ENCODE measurements at regions not wholly inside any gene's neighbourhood (a gene's known extent, or its start where the extent isn't known, plus 50 kb on each side); places are given as distances from the start of the nearest gene placed in this dataset.
"Not testable (repeated sequence)": the region's sequence is repeated elsewhere in the genome, so short reads cannot be mapped to it uniquely, and the experiment has no call there.

DNA sequence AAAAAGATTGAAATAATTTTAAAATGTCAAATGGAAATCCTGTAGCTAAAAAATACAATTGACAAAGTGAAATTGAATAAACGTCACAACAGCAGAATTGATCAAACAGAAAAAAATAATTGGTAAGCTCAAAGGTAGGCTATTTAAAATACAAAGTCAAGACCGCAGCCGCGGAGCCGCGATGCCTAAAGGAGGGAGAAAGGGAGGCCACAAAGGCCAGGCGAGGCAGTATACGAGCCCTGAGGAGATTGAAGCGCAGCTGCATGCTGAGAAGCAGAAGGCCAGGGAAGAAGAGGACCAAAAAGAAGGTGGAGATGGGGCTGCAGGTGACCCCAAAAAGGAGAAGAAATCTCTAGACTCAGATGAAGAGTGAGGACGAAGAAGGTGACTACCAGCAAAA is 1068.5 kb upstream of the COX7C start:
- DNase-seq (ENCODE audit: low read depth) = no peak

DNA sequence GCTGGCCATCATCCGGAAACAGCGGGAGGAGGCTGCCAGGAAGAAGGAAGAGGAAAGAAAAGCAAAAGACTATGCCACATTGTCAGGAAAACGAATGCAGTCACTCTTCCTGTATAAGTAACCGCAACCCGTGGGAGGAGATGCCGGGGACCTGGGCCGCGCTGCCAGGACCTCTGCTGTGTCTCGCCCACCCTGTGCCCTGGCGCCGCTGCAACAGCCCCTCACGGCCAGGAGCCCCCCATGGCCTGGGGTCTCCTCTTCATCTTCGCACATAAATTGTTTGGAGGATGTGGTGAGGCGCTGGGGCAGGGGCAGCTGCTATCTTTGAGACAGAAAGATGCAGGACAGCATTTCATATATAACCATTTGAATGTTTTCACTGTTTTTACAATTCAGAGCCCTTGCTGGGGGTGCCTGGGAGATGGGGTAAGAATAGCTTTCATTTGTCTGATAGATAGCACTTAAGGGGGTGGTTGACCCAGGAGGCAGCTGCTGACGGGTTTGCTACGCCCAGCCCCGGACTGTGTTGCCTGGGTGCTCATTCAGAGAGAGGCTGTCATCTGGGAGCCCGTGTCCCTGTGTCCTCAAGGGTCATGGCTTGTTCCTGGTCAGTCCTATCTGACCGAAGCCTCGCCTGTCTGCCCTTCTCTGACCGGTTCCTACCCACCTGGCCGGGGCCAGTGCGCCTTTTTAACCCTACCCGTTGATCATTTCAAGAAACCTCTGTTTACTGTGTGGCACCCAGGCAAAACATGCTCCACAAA is 1067.7 kb upstream of the COX7C start:
- no peak for DNase-seq (ENCODE audit: low read depth)

- DNase-seq (ENCODE audit: low read depth) = no peak
Measured at GRCh38 chr5:85556464-85556863, 1061.3 kb upstream of the COX7C start.

GRCh38 chr5:85576666-85577065 is 1041.1 kb upstream of the COX7C start:
- no peak for DNase-seq (ENCODE audit: low read depth)

GRCh38 chr5:85587806-85588205 is 1029.9 kb upstream of the COX7C start:
- DNase-seq (ENCODE audit: low read depth) = not testable (repeated sequence)

- not testable (repeated sequence) for DNase-seq (ENCODE audit: low read depth)
Measured at GRCh38 chr5:85588268-85588667, 1029.5 kb upstream of the COX7C start.

DNA sequence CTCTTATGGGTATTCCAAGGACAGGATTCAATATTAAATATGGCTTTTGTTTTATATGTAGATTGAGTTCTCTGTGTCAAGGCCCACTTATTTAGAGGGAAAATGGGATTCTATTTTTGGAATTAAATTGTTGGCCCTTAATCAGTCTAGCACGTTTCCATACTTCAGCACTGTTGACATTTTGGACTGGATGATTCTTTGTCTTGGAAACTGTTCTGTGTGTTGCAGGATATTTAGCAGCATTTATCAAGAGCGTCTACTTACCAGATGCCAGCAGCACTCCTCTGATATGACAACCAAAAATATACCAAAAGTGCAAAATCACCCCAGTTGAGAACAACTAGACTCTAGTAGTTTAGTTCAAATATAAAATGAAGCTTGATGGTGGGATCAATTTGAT is 1027.0 kb upstream of the COX7C start:
- DNase-seq (ENCODE audit: low read depth) = no peak

DNA sequence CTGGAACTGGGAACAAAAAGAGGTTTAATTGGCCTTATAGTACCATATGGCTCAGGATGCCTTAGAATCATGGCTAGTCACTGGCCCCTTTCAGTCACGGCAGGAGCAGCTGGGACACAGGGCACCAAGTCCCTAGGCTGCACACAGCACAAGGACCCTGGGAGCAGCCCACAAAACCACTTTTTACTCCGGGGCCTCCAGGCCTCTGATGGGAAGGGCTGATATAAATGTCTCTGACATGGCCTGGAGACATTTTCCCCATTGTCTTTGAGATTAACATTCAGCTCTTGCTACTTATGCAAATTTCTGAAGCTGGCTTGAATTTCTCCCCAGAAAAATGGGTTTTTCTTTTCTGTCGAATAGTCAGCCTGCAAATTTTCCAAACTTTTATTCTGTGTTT is 1026.4 kb upstream of the COX7C start:
- DNase-seq (ENCODE audit: low read depth) = no peak

- DNase-seq (ENCODE audit: low read depth) = no peak
Measured at GRCh38 chr5:85602843-85603242, 1014.9 kb upstream of the COX7C start.

- no peak for DNase-seq (ENCODE audit: low read depth)
Measured at GRCh38 chr5:85604378-85604777, 1013.4 kb upstream of the COX7C start.

DNA sequence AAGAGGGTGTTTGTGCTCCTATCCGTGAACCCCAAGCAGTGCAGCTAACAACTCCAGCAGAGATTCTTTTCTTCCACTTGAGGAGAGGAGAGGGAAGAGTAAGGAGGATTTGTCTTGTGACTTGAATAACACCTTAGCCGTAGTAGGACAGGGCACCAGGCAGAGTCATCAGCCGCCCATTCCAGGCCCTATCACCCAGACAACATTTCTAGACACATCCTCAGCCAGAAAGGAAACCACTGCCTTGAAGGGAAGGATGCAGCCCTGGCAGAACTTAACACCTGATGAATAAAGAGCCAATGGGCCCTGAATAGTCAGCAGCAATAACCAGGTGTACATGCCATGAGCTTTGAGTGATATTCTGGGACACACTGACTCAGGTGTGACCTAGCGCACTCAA is 1013.0 kb upstream of the COX7C start:
- no peak for DNase-seq (ENCODE audit: low read depth)

DNA sequence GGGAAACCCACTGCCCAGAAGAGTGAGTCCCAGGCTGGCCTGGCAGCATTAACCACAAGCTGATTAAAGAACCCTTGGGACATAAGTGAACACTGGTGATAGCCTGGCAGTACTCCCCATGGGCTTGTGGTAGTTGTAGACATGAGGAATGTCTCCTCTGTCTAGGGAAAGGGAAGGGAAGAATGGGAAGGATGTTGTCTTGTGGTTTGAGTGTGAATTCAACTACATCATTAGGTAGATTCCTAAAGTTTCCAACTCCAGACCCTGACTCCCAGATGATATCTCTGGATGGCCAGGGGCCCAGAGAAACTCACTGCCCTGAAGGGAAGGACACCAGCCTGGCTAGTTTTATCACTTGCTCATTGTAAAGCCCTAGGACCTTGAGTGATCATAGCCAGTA is 1012.4 kb upstream of the COX7C start:
- no peak for DNase-seq (ENCODE audit: low read depth)

DNA sequence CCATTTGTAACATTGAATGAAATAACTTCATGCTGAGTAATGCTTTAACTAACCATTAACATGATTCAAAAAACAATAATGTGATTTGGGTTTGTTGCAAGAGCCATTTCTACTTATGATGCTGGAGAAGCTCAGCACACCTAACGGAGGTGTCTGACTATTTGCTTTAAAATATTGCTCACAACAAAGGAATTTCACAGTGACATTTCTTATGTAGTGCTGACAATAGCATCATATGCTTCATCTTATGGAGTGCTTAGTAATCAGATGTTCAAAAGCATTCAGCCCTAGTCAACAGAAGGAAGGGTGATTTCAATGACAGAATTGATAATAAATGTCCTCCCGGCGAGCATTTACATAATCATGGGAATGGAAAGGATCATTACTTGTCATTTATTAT is 1003.3 kb upstream of the COX7C start:
- DNase-seq (ENCODE audit: low read depth) = no peak

- DNase-seq (ENCODE audit: low read depth) = no peak
Measured at GRCh38 chr5:85621668-85622067, 996.1 kb upstream of the COX7C start.

DNA sequence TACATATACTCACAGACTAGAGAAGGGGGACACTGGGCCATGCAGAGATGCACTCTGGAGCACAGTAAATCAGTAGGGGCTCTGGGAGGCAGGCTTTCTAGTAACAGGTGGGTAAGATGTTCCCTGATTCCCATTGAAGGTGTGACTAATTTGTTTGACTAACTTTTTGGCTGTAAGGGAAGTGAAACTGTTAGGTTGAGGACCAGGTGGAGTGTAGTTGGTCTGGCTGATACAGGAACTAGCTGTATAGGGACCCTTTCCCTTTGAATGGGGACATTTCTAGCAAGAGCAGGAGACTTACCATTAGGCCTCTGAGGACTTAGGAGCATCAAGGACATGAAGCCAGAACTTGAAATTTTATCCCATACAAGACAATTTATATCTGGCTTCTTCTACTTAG is 989.6 kb upstream of the COX7C start:
- no peak for DNase-seq (ENCODE audit: low read depth)

DNA sequence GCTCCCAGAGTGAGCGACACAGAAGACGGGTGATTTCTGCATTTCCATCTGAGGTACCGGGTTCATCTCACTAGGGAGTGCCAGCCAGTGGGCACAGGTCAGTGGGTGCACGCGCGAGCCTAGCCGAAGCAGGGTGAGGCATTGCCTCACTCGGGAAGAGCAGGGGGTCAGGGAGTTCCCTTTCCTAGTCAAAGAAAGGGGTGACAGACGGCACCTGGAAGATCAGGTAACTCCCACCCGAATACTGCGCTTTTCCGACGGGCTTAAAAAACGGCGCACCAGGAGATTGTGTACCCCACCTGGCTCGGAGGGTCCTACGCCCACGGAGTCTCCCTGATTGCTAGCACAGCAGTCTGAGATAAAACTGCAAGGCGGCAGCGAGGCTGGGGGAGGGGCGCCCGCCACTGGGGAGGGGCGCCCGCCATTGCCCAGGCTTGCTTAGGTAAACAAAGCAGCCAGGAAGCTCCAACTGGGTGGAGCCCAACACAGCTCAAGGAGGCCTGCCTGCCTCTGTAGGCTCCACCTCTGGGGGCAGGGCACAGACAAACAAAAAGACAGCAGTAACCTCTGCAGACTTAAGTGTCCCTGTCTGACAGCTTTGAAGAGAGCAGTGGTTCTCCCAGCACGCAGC is 979.1 kb upstream of the COX7C start:
- not testable (repeated sequence) for DNase-seq (ENCODE audit: low read depth)

DNA sequence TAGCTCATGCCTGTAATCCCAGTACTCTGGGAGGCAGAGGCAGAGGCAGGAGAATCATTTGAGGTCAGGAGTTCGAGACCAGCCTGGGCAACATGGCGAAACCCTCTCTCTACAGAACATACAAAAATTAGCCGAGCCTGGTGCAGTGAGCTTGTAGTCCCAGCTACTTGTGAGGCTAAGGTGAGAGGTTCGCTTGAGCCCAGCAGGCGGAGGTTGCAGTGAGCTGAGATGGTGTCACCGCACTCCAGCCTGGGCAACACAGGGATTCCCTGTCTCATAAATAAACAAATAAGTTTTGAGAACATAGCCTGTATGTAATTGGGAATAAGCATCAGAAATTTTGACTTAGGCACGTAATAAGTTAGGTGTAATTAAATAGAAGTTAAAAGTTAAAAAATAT is 971.7 kb upstream of the COX7C start:
- no peak for DNase-seq (ENCODE audit: low read depth)

- no peak for DNase-seq (ENCODE audit: low read depth)
Measured at GRCh38 chr5:85646641-85647040, 971.1 kb upstream of the COX7C start.

DNA sequence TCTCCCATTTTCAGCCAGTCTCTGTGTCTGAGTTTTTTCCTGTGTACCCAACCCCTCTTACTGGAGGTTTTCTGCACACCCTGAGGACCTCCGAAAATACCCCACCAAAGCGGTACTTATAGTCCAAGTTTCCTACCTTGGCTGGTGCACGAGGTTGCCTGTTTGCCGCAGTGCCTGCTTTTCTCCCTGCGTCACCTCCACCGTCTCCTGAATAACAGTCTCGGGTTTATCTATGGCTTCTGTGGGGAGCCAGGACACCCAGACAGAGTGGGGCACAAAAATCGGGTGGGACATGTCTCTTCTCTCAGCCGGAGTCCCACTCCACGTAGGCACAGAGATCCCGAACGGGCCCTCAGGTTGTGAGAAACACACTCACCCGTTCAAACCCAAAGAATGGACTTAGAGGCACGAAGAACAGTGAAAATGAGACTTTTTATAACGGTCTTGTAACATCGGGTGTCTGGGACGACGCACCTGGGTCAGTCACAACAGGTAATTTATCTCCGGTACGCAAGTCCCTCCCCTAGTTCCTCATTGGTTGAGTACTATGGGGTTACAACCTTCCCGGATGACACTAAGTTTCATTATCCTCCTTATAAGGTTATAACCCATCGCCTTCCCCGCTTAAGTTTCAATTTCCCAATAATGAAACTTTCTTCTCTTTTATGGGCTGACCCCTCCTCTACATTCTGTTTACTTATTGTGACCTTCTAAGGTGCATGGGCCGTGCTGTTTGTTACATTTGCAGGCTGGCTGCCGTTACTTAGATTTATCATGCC is 970.2 kb upstream of the COX7C start:
- no peak for DNase-seq (ENCODE audit: low read depth)

GRCh38 chr5:85648495-85648894 is 969.2 kb upstream of the COX7C start:
- DNase-seq (ENCODE audit: low read depth) = no peak

GRCh38 chr5:85651731-85652130 is 966.0 kb upstream of the COX7C start:
- no peak for DNase-seq (ENCODE audit: low read depth)

- not testable (repeated sequence) for DNase-seq (ENCODE audit: low read depth)
Measured at GRCh38 chr5:85654144-85654543, 963.6 kb upstream of the COX7C start.

DNA sequence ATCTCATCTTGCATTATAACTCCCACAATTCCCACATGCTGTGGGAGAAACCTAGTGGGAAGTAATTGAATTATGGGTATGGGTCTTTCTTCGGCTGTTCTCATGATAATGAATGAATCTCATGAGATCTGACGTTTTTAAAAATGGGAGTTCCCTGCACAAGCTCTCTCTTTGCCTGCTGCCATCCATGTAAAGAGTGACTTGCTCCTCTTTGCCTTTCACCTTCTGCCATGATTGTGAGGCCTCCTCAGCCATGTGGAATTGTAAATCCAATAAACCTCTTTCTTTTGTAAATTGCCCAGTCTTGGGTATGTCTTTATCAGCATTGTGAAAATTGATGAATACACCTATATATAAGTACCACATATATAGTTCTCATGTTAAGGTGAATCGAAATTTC is 961.7 kb upstream of the COX7C start:
- DNase-seq (ENCODE audit: low read depth) = no peak
